Lung (tissue), 11 donors: ENCODE measurements at regions not wholly inside any gene's neighbourhood (a gene's known extent, or its start where the extent isn't known, plus 50 kb on each side); places are given as distances from the start of the nearest gene placed in this dataset.

Experiments used
- ATAC-seq: fragments of 200-7000 bp; cut with Tn5 transposase; one replicate; pipeline ENCODE4 v1.9.1; 2020; ENCODE audit warnings: moderate number of reproducible peaks; ENCODE audit not compliant: insufficient read depth, low FRiP score
- DNase-seq, 3 donors: peaks; one replicate each; pipeline ENCODE4 v3.0.0-alpha.2; 2013 to 2017
- H3K27ac ChIP-seq, 2 donors: one replicate each; pipeline ENCODE4 v1.5.1; 2013; ENCODE audit warnings: mild to moderate bottlenecking in 2 of 2, moderate library complexity in 2 of 2, control low read depth in 1 of 2, inconsistent platforms in 1 of 2, low read depth in 1 of 2, low read length in 1 of 2
- H3K27me3 ChIP-seq, 3 donors: one replicate each; pipeline ENCODE4 v1.5.1; 2013; ENCODE audit warnings: low read length in 2 of 3; ENCODE audit not compliant: control insufficient read depth in 3 of 3, insufficient read depth in 3 of 3
- H3K36me3 ChIP-seq, 4 donors: one replicate each; pipeline ENCODE4 v1.5.1; 2013; ENCODE audit warnings: low read length in 4 of 4, mild to moderate bottlenecking in 1 of 4, moderate library complexity in 1 of 4; ENCODE audit not compliant: control insufficient read depth in 4 of 4, insufficient read depth in 4 of 4
- H3K4me1 ChIP-seq, 5 donors: one replicate each; pipeline ENCODE4 v1.5.1; 2013; ENCODE audit warnings: low read length in 5 of 5, mild to moderate bottlenecking in 2 of 5, moderate library complexity in 1 of 5; ENCODE audit not compliant: control insufficient read depth in 5 of 5, insufficient read depth in 5 of 5
- H3K4me3 ChIP-seq: one replicate; pipeline ENCODE4 v1.5.1; 2013; ENCODE audit warnings: mild to moderate bottlenecking, control low read depth, moderate library complexity
- H3K9ac ChIP-seq, 2 donors: one replicate each; pipeline ENCODE4 v1.5.1; 2013; ENCODE audit warnings: low read length in 2 of 2, control low read depth in 1 of 2; ENCODE audit not compliant: insufficient read depth in 1 of 2
- H3K9me3 ChIP-seq, 4 donors: one replicate each; pipeline ENCODE4 v1.5.1; 2013; ENCODE audit warnings: low read length in 3 of 4, mild to moderate bottlenecking in 1 of 4, moderate library complexity in 1 of 4; ENCODE audit not compliant: control insufficient read depth in 4 of 4, insufficient read depth in 3 of 4
- CTCF ChIP-seq: IDR thresholded peaks from 2 replicates; pipeline ENCODE4 v1.5.1; 2012; ENCODE audit warnings: mild to moderate bottlenecking; ENCODE audit errors: control extremely low read depth, extremely low read depth
- WGBS, 2 donors: extraction: QIAGEN DNeasy Blood & Tissue Kit; methylation state at CpG; one replicate each; pipeline ENCODE4 v1.1.7; 2013; 5-methylcytosine and 5-hydroxymethylcytosine counted together
- donor health status: control.
- donor health status: control.
- donor health status: Bipolar disorder and iron deficiency.
- donor health status: healthy.
- donor health status: DM: yes; HTN: yes; CAD: no.

DNA sequence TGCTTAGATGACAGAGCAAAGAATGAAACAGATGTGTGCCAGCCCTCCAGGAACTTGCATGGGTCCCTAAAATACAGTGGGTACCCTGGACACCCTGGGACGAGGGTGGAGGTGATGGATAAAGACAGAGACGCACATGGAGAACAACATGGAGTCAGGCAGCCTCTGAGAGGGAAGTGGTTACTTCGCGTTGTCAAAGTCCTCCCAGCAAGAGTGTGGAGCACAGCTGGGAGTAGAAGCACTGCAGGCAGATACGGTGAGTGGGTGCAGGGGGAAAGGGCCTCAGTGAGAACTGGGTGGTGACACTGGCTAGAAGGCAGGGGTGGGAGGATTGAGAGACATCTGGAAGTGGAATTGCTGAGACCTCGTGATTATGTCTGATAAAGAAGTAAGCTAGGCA, 70.8 kb upstream of the PRR20G start:
- Histone ChIP-seq H3K9ac (no peak overlapping the region), H3K4me1 (no peaks in the 10 kb centered on the region), H3K4me3 (no peak overlapping the region), H3K27me3 (no peaks in the 10 kb centered on the region), H3K9me3 (peaks cover 0 to 10% (median 4%) of the 10 kb centered on the region in 4 donors), H3K36me3 (no peaks in the 10 kb centered on the region), H3K27ac (no peak overlapping the region)
- WGBS, 2 donors = 75 to 82% methylated on average over 6 of the region's 6 CpGs
- ATAC-seq (no peak), DNase-seq (no peak)
- no peak for TF ChIP-seq CTCF

DNA sequence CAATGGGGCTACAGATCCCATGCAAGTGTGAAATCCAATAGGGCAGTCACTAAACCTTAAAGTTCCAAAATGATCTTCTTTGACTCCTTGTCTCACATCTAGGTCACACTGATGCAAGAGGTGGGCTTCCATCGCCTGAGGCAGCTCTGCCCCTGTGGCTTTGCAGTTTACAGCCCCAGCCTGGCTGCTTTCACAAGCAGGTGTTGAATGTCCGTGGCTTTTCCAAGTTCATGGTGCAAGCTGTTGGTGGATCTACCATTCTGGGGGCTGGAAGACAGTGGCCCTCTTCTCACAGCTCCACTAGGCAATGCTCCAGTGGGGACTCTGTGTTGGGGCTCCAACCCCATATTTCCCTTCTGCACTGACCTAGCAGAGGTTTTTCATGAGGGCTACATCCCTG, 68.5 kb upstream of the PRR20G start:
- Histone ChIP-seq H3K27me3 (peaks cover 0 to 4% (median 0%) of the 10 kb centered on the region in 3 donors), H3K4me1 (no peaks in the 10 kb centered on the region), H3K27ac (no peak overlapping the region), H3K9ac (no peak overlapping the region), H3K36me3 (no peaks in the 10 kb centered on the region), H3K9me3 (peaks cover 0 to 9% (median 3%) of the 10 kb centered on the region in 4 donors), H3K4me3 (no peak overlapping the region)
- TF ChIP-seq CTCF = no peak
- no peak for DNase-seq
- ATAC-seq = no peak
- WGBS, 2 donors = 81% methylated on average over 2 of the region's 2 CpGs

- Histone ChIP-seq H3K9me3 (peaks cover 0 to 9% (median 3%) of the 10 kb centered on the region in 4 donors), H3K27ac (no peak overlapping the region), H3K27me3 (peaks cover 0 to 4% (median 0%) of the 10 kb centered on the region in 3 donors), H3K4me1 (no peaks in the 10 kb centered on the region), H3K36me3 (no peaks in the 10 kb centered on the region), H3K9ac (no peak overlapping the region), H3K4me3 (no peak overlapping the region)
- no peak for TF ChIP-seq CTCF
- no peak for ATAC-seq
- no peak for DNase-seq
- 71 to 76% methylated on average over 3 of the region's 3 CpGs for WGBS, 2 donors
Measured at GRCh38 chr3:127354761-127355160, 66.9 kb upstream of the PRR20G start.

DNA sequence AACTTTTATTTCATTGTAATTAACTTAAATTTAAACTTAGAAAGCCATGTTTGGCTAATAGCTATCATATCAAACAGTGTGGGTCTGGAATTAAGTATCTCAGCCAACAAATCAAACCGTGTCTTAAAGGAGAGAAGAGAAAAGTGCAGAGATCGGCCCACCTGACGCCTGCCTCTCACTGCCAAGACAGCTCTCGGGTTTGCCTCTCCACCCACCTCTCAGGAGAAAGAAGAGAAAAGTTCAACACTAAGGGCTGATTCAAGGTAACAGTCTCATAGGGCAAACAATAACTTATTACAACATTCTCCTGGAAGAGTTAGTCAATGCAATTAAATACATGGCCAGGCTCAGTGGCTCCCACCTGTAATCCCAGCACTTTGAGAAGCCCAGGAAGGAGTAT, 64.8 kb upstream of the PRR20G start:
- Histone ChIP-seq H3K9me3 (peaks cover 0 to 9% (median 3%) of the 10 kb centered on the region in 4 donors), H3K27ac (no peak overlapping the region), H3K27me3 (peaks cover 0 to 4% (median 2%) of the 10 kb centered on the region in 3 donors), H3K36me3 (no peaks in the 10 kb centered on the region), H3K9ac (no peak overlapping the region), H3K4me1 (no peaks in the 10 kb centered on the region), H3K4me3 (no peak overlapping the region)
- 60 to 88% methylated on average over 4 of the region's 4 CpGs for WGBS, 2 donors
- no peak for TF ChIP-seq CTCF
- ATAC-seq (no peak), DNase-seq (no peak)
